ENCODE measurements at regions not wholly inside any gene's neighbourhood (a gene's known extent, or its start where the extent isn't known, plus 50 kb on each side); places are given as distances from the start of the nearest gene placed in this dataset.
"Not testable (repeated sequence)": the region's sequence is repeated elsewhere in the genome, so short reads cannot be mapped to it uniquely, and the experiment has no call there.

- not testable (repeated sequence) for TF ChIP-seq CTCF, POLR2A (IDR thresholded peaks at IDR 0.05)
Observed at GRCh38 chr4:153106736-153107135, 97.5 kb upstream of the TRIM2 start.

Measured in adrenal gland (tissue), 5 donors.